K562 (cell line): ENCODE measurements at regions not wholly inside any gene's neighbourhood (a gene's known extent, or its start where the extent isn't known, plus 50 kb on each side); places are given as distances from the start of the nearest gene placed in this dataset.
A peak's percentile ranks its signal among the peaks of the same experiment; 100 is the strongest.

Source experiments
- ATAC-seq: fragments of 200-7000 bp; cut with Tn5 transposase; 3 replicates; pipeline ENCODE4 v1.9.1; 2020; ENCODE audit warnings: moderate library complexity
- BruUV-seq: library from RNA; stranded (reverse); fragments of 400-500 nt; replicated peaks from 2 replicates; lab custom pipeline; 2021; lab: Mats Ljungman, UMichigan
- CTCF ChIA-PET: fragments of 300-600 bp; formaldehyde crosslinking; extraction: SDS; loops from one replicate; lab custom pipeline; 2021; ENCODE audit warnings: low intra/inter-chr PET ratio; lab: Yijun Ruan, JAX
- POLR2A ChIA-PET: fragments of 300-600, 350-650 bp; sonication (Branson Sonifier 250); formaldehyde crosslinking; extraction: SDS; loops from one replicate; lab custom pipeline; 2021; ENCODE audit warnings: antibody characterized with exemption, inconsistent platforms; lab: Yijun Ruan, JAX
- DNase-seq, 4 experiments: peaks; one replicate each; pipeline versions ENCODE4 v3.0.0 to v3.0.0-alpha.2; 2011 to 2018; ENCODE audit warnings: low spot score in 3 of 4, mixed read lengths in 3 of 4; ENCODE audit errors: extremely low read depth in 1 of 4
- FAIRE-seq: peaks from 2 replicates; lab custom pipeline; 2011; peaks lifted over from hg19 to GRCh38; lab: Jason Lieb, UNC
- H2AFZ ChIP-seq: 2 replicates; pipeline ENCODE4 v1.6.0; 2011; ENCODE audit warnings: low read depth, low read length, control low read depth, inconsistent platforms
- H3K27ac ChIP-seq: fragments of 200-600 bp; 3 replicates; pipeline ENCODE4 v1.8.0; 2011; ENCODE audit warnings: low read depth, mild to moderate bottlenecking, control low read depth, inconsistent platforms, low read length, moderate library complexity, mixed read lengths; ENCODE audit errors: extremely low read depth
- H3K27me3 ChIP-seq, 2 experiments: fragments of 300-600 bp in 1 of 2; 2 replicates in 1 of 2; 3 replicates in 1 of 2; pipeline versions ENCODE4 v1.6.0 to v1.8.0; 2011; ENCODE audit warnings: inconsistent platforms in 2 of 2, low read length in 2 of 2, mild to moderate bottlenecking in 1 of 2, mixed read lengths in 1 of 2, moderate library complexity in 1 of 2; ENCODE audit not compliant: control insufficient read depth in 2 of 2, insufficient read depth in 2 of 2
- H3K36me3 ChIP-seq: fragments of 300-600 bp; 3 replicates; pipeline ENCODE4 v1.8.0; 2011; ENCODE audit warnings: mild to moderate bottlenecking, low read length, inconsistent platforms; ENCODE audit not compliant: control insufficient read depth, insufficient read depth
- H3K4me1 ChIP-seq, 2 experiments: fragments of 200-600 bp in 1 of 2; replicated peaks in 1 of 2; 2 replicates in 1 of 2; 3 replicates in 1 of 2; pipeline versions ENCODE4 v1.5.1 to v1.8.0; 2011; ENCODE audit warnings: inconsistent platforms in 2 of 2, low read length in 2 of 2, mild to moderate bottlenecking in 1 of 2, mixed read lengths in 1 of 2, moderate library complexity in 1 of 2; ENCODE audit not compliant: control insufficient read depth in 2 of 2, insufficient read depth in 2 of 2
- H3K4me2 ChIP-seq: 2 replicates; pipeline ENCODE4 v1.6.1; 2011; ENCODE audit warnings: low read length, control low read depth, inconsistent platforms, mixed read lengths; ENCODE audit not compliant: insufficient read depth
- H3K4me3 ChIP-seq: fragments of 200-600 bp; sonication (generic), shearing (Covaris generic); 2 replicates; pipeline ENCODE4 v1.5.1; 2016; ENCODE audit warnings: control low read depth, inconsistent platforms
- H3K79me2 ChIP-seq: fragments of 200-600 bp; 3 replicates; pipeline ENCODE4 v1.8.0; 2011; ENCODE audit warnings: low read length, inconsistent platforms; ENCODE audit not compliant: control insufficient read depth, insufficient read depth
- H3K9ac ChIP-seq, 2 experiments: 2 replicates each; pipeline versions ENCODE4 v1.6.0 to v1.6.1; 2011; ENCODE audit warnings: low read depth in 2 of 2, low read length in 2 of 2, control low read depth in 1 of 2, inconsistent platforms in 1 of 2, mild to moderate bottlenecking in 1 of 2, mixed read lengths in 1 of 2; ENCODE audit not compliant: insufficient read depth in 1 of 2
- H3K9me1 ChIP-seq: one replicate; pipeline ENCODE4 v1.6.0; 2011; ENCODE audit warnings: inconsistent platforms, mild to moderate bottlenecking, low read length, moderate library complexity; ENCODE audit not compliant: control insufficient read depth, insufficient read depth
- H3K9me3 ChIP-seq: replicated peaks from 2 replicates; pipeline ENCODE4 v1.5.1; 2011; ENCODE audit warnings: low read depth, low read length, inconsistent platforms; ENCODE audit not compliant: control insufficient read depth, insufficient read depth
- H4K20me1 ChIP-seq: replicated peaks from 2 replicates; pipeline ENCODE4 v1.6.1; 2011; ENCODE audit warnings: low read length, inconsistent platforms, mixed read lengths; ENCODE audit not compliant: control insufficient read depth, insufficient read depth
- ARNT ChIP-seq, 2 experiments: fragments of 450-650 bp; IDR thresholded peaks; 2 replicates each; pipeline ENCODE4 v1.6.1; 2016; ENCODE audit warnings: mild to moderate bottlenecking in 1 of 2
- DPF2 ChIP-seq: fragments of 450-650 bp; IDR thresholded peaks from 2 replicates; pipeline ENCODE4 v1.6.1; 2016
- GABPA ChIP-seq: fragments of 200-800 bp; sonication (Bioruptor generic); conservative IDR thresholded peaks from 2 replicates; pipeline ENCODE4 v1.6.1; 2016; ENCODE audit warnings: low read depth, missing genetic modification characterization, missing compliant biosample characterization
- ZNF316 ChIP-seq: fragments of 450-650 bp; IDR thresholded peaks from 2 replicates; pipeline ENCODE4 v1.6.1; 2016
- ZNF518B ChIP-seq: fragments of 250-450 bp; sonication (Bioruptor Pico); IDR thresholded peaks from 2 replicates; pipeline ENCODE4 v1.5.0; 2021; ENCODE audit warnings: mild to moderate bottlenecking, moderate library complexity
- ZNF75A ChIP-seq: fragments of 450-650 bp; formaldehyde crosslinking; IDR thresholded peaks from 2 replicates; pipeline ENCODE4 v1.4.0; 2020; ENCODE audit warnings: mild to moderate bottlenecking
- WGBS: fragments of 100-300 bp; shearing (Covaris generic); methylation state at CpG from one replicate; pipeline ENCODE4 v1.1.6; 2016; ENCODE audit warnings: low coverage, mixed read lengths; ENCODE audit not compliant: insufficient coverage; ENCODE audit errors: missing lambda C conversion rate; 5-methylcytosine and 5-hydroxymethylcytosine counted together
- in situ Hi-C: fragments of 300-500 bp; cut with MboI; formaldehyde crosslinking; loops from 4 replicates; pipeline ENCODE4 v1.15.0; 2018; ENCODE audit warnings: inconsistent platforms, mixed read lengths
- intact Hi-C: fragments of 100-400 bp; cut with micrococcal nuclease; formaldehyde crosslinking; loops from 2 replicates; pipeline ENCODE4 v1.14.2; 2022

DNA sequence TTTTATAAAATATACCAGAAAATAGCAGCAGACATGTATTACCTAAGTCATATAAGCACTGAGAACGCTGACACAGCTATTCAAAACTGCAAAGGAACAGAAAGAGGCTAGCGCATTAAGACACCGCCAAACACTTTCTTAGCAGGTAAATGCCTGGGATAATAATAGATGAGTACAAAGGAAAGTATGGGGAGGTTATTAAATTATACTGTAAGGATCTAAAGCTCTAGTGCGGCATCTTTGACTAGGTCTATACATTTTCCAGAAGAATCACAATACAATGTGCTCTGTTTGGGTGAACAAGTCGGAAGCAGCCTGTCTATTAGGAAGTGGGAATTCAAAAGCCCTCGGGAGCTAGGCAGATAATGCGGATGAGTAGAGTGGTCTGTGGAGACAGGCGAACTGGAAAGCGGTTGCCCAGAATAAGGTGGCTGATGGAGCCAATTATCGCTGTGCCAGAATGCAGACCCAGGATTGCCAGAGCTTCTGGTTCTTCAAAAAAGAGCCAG, 443.6 kb upstream of the TENM3 start:
- no peaks in the 10 kb centered on the region for H3K9me3 ChIP-seq
- H3K4me2 ChIP-seq = no peak overlapping the region
- BruUV-seq = no TSS peak
- no peak overlapping the region for H3K27ac ChIP-seq
- no peaks in the 10 kb centered on the region for H3K79me2 ChIP-seq
- H3K27me3 ChIP-seq = no peaks in the 10 kb centered on the region
- H3K9ac ChIP-seq = no peak overlapping the region
- H3K36me3 ChIP-seq = no peaks in the 10 kb centered on the region
- no peak overlapping the region for H2AFZ ChIP-seq
- POLR2A ChIA-PET = no interaction called here
- TF ChIP-seq ZNF75A (CRISPR knock-in tag) = no peak
- 0 out of 2 replicates have a peak, but pooled peaks have one; percentile 7 for TF ChIP-seq ZNF316
- TF ChIP-seq, all 486 proteins: peak for 1
- CTCF ChIA-PET = no interaction called here
- Histone ChIP-seq H4K20me1 (no peaks in the 10 kb centered on the region), H3K9me1 (no peaks in the 10 kb centered on the region), H3K4me1 (no peaks in the 10 kb centered on the region), H3K4me3 (no peak overlapping the region)
- intact Hi-C loops = no loop called here
- 1% methylated on average over 10 of the region's 10 CpGs for WGBS
- in situ Hi-C loops = no loop called here
- FAIRE-seq (no peak), DNase-seq (no peak), ATAC-seq (no peak)

DNA sequence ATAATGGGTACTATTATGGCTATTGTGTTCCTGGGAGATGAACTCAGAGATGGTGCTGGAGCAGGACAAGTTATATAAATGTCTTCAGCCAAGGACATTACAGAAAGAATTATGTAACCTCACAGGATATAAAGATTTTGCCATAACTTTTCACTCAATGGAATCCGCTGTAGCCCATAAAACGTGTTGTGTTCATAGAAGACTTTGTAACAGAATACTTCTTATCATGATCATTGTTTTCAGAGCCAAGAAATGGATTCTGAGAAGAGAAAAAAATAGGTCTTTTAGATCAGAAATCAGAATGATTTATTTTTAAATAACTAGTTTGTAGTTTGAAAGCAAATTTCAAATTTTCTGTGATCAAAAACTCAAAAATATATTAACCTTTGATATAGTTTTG, 441.0 kb upstream of the TENM3 start:
- intact Hi-C loops = no loop called here
- CTCF ChIA-PET = no interaction called here
- 0% methylated on average over 2 of the region's 2 CpGs for WGBS
- no peak for TF ChIP-seq ARNT (IDR thresholded peaks at IDR 0.05)
- no peak for TF ChIP-seq GABPA (tag)
- TF ChIP-seq DPF2 = no peak
- TF ChIP-seq ZNF518B = no peak
- Histone ChIP-seq H3K36me3 (no peaks in the 10 kb centered on the region), H3K9me3 (no peaks in the 10 kb centered on the region), H3K27me3 (no peaks in the 10 kb centered on the region), H3K27ac (no peak overlapping the region), H3K9me1 (no peaks in the 10 kb centered on the region), H3K4me3 (no peak overlapping the region), H3K79me2 (no peaks in the 10 kb centered on the region), H3K4me1 (no peaks in the 10 kb centered on the region), H4K20me1 (no peaks in the 10 kb centered on the region), H2AFZ (no peak overlapping the region), H3K4me2 (no peak overlapping the region), H3K9ac (no peak overlapping the region)
- DNase-seq = no peak
- ATAC-seq = no peak
- POLR2A ChIA-PET = no interaction called here
- BruUV-seq = no TSS peak
- in situ Hi-C loops = no loop called here
- FAIRE-seq = no peak
